Neural cell (in vitro differentiated cells): ENCODE measurements at regions not wholly inside any gene's neighbourhood (a gene's known extent, or its start where the extent isn't known, plus 50 kb on each side); places are given as distances from the start of the nearest gene placed in this dataset.

Experiments
- H2AFZ ChIP-seq: fragments of 200-600, 300-800 bp; sonication (generic), shearing (Covaris generic); 2 replicates; pipeline ENCODE4 v1.6.0; 2014; ENCODE audit warnings: low read depth, mild to moderate bottlenecking, antibody characterized with exemption, low read length, moderate library complexity
- H3F3A ChIP-seq: fragments of 200-600 bp; shearing (Covaris generic); 2 replicates; pipeline ENCODE4 v1.6.1; 2016; ENCODE audit warnings: mild to moderate bottlenecking, moderate library complexity, mixed read lengths, antibody characterized with exemption, low read length; ENCODE audit not compliant: insufficient read depth, poor library complexity, severe bottlenecking
- H3K27ac ChIP-seq: fragments of 200-600, 300-800 bp; sonication (generic), shearing (Covaris generic); 2 replicates; pipeline ENCODE4 v1.5.1; 2014; ENCODE audit warnings: mild to moderate bottlenecking, low read length, moderate library complexity
- H3K27me3 ChIP-seq: fragments of 300-800, 200-600 bp; sonication (generic), shearing (Covaris generic); 2 replicates; pipeline ENCODE4 v1.6.0; 2014; ENCODE audit warnings: mild to moderate bottlenecking, low read depth, low read length, moderate library complexity; ENCODE audit not compliant: insufficient read depth
- H3K36me3 ChIP-seq: fragments of 300-800, 200-600 bp; sonication (generic), shearing (Covaris generic); 2 replicates; pipeline ENCODE4 v1.5.1; 2014; ENCODE audit warnings: mild to moderate bottlenecking, antibody characterized with exemption, low read length, moderate library complexity; ENCODE audit not compliant: insufficient read depth
- H3K4me2 ChIP-seq: fragments of 300-800, 200-600 bp; sonication (generic), shearing (Covaris generic); 2 replicates; pipeline ENCODE4 v1.6.0; 2014; ENCODE audit warnings: mild to moderate bottlenecking, low read length
- H3K4me3 ChIP-seq: fragments of 300-800, 200-600 bp; sonication (generic), shearing (Covaris generic); 2 replicates; pipeline ENCODE4 v1.5.1; 2014; ENCODE audit warnings: mild to moderate bottlenecking, low read length, moderate library complexity
- H3K79me2 ChIP-seq: fragments of 200-600 bp; shearing (Covaris generic); replicated peaks from 2 replicates; pipeline ENCODE4 v1.6.0; 2014; ENCODE audit warnings: mild to moderate bottlenecking, low read length, moderate library complexity; ENCODE audit not compliant: insufficient read depth
- H3K9ac ChIP-seq: fragments of 300-800, 200-600 bp; sonication (generic), shearing (Covaris generic); 2 replicates; pipeline ENCODE4 v1.6.1; 2016; ENCODE audit warnings: mild to moderate bottlenecking, low read length, mixed read lengths
- H3K9me2 ChIP-seq: fragments of 200-600 bp; shearing (Covaris generic); 2 replicates; pipeline ENCODE4 v1.6.1; 2016; ENCODE audit warnings: mild to moderate bottlenecking, low read length, mixed read lengths; ENCODE audit not compliant: insufficient read depth
- H3K9me3 ChIP-seq: fragments of 200-600, 300-800 bp; sonication (generic), shearing (Covaris generic); 2 replicates; pipeline ENCODE4 v1.6.1; 2016; ENCODE audit warnings: mild to moderate bottlenecking, mixed run types, low read length, moderate library complexity, mixed read lengths
- H4K20me1 ChIP-seq: fragments of 200-600 bp; shearing (Covaris generic); 2 replicates; pipeline ENCODE4 v1.6.1; 2016; ENCODE audit warnings: mild to moderate bottlenecking, mixed run types; ENCODE audit not compliant: insufficient read depth
- EP300 ChIP-seq: fragments of 450-650 bp; conservative IDR thresholded peaks from 2 replicates; pipeline ENCODE4 v1.6.1; 2014; ENCODE audit warnings: antibody characterized with exemption, mild to moderate bottlenecking, moderate library complexity; ENCODE audit not compliant: poor library complexity, severe bottlenecking
- EZH2 ChIP-seq: fragments of 200-600, 300-800 bp; shearing (Covaris generic), sonication (generic); IDR thresholded peaks from 2 replicates; pipeline ENCODE4 v1.6.1; 2014; ENCODE audit warnings: antibody characterized with exemption, low read length, borderline replicate concordance, mild to moderate bottlenecking; ENCODE audit not compliant: insufficient read depth, poor library complexity, severe bottlenecking
- MXI1 ChIP-seq: fragments of 450-650 bp; conservative IDR thresholded peaks from 2 replicates; pipeline ENCODE4 v1.6.1; 2014; ENCODE audit warnings: antibody characterized with exemption, mild to moderate bottlenecking; ENCODE audit not compliant: poor library complexity, severe bottlenecking
- POLR2AphosphoS5 ChIP-seq: IDR thresholded peaks from 2 replicates; pipeline ENCODE4 v1.6.1; 2012
- RAD21 ChIP-seq: fragments of 450-650 bp; conservative IDR thresholded peaks from 2 replicates; pipeline ENCODE4 v1.6.1; 2014; ENCODE audit warnings: antibody characterized with exemption, mild to moderate bottlenecking, moderate library complexity
- REST ChIP-seq: IDR thresholded peaks from 2 replicates; pipeline ENCODE4 v1.6.1; 2012; ENCODE audit warnings: borderline replicate concordance
- SMC3 ChIP-seq: fragments of 450-650 bp; conservative IDR thresholded peaks from 2 replicates; pipeline ENCODE4 v1.6.1; 2014; ENCODE audit warnings: antibody characterized with exemption, mild to moderate bottlenecking, moderate library complexity; ENCODE audit not compliant: poor library complexity
- TAF1 ChIP-seq: IDR thresholded peaks from 2 replicates; pipeline ENCODE4 v1.6.1; 2012; ENCODE audit warnings: low read depth
- TF ChIP-seq, protein P1 (sequence below): fragments of 450-650 bp; IDR thresholded peaks from 2 replicates; pipeline ENCODE4 v1.5.1; 2014; ENCODE audit warnings: antibody characterized with exemption, mild to moderate bottlenecking, moderate library complexity; ENCODE audit not compliant: poor library complexity, severe bottlenecking

GRCh38 chr20:59435518-59435917 lies 135.1 kb downstream of the EDN3 start:
- Histone ChIP-seq H2AFZ (no peak overlapping the region), H3K4me2 (no peak overlapping the region), H4K20me1 (no peaks in the 10 kb centered on the region), H3K27me3 (no peaks in the 10 kb centered on the region), H3K9ac (no peak overlapping the region), H3K9me3 (no peaks in the 10 kb centered on the region), H3K4me3 (no peak overlapping the region), H3K27ac (no peak overlapping the region), H3K9me2 (no peaks in the 10 kb centered on the region), H3K36me3 (no peaks in the 10 kb centered on the region), H3F3A (no peaks in the 10 kb centered on the region), H3K79me2 (no peaks in the 10 kb centered on the region)
- TF ChIP-seq RAD21 (no peak), EP300 (no peak), SMC3 (no peak), EZH2 (no peak), MXI1 (no peak)
- TF ChIP-seq, protein P1, sequence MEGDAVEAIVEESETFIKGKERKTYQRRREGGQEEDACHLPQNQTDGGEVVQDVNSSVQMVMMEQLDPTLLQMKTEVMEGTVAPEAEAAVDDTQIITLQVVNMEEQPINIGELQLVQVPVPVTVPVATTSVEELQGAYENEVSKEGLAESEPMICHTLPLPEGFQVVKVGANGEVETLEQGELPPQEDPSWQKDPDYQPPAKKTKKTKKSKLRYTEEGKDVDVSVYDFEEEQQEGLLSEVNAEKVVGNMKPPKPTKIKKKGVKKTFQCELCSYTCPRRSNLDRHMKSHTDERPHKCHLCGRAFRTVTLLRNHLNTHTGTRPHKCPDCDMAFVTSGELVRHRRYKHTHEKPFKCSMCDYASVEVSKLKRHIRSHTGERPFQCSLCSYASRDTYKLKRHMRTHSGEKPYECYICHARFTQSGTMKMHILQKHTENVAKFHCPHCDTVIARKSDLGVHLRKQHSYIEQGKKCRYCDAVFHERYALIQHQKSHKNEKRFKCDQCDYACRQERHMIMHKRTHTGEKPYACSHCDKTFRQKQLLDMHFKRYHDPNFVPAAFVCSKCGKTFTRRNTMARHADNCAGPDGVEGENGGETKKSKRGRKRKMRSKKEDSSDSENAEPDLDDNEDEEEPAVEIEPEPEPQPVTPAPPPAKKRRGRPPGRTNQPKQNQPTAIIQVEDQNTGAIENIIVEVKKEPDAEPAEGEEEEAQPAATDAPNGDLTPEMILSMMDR, result no peak

GRCh38 chr20:59437601-59438031 lies 137.2 kb downstream of the EDN3 start:
- no peaks in the 10 kb centered on the region for H3K27me3 ChIP-seq
- H3K4me3 ChIP-seq, result no peak overlapping the region
- no peak overlapping the region for H2AFZ ChIP-seq
- H3K79me2 ChIP-seq, result no peaks in the 10 kb centered on the region
- no peak overlapping the region for H3K4me2 ChIP-seq
- H3K9me3 ChIP-seq, result no peaks in the 10 kb centered on the region
- no peaks in the 10 kb centered on the region for H3K9me2 ChIP-seq
- no peak for TF ChIP-seq RAD21
- no peak for TF ChIP-seq REST
- TF ChIP-seq POLR2AphosphoS5, result no peak
- TF ChIP-seq, protein P1, result no peak
- no peak for TF ChIP-seq SMC3
- TF ChIP-seq EP300, result no peak
- no peak for TF ChIP-seq EZH2
- TF ChIP-seq MXI1, result no peak
- no peak for TF ChIP-seq TAF1
- no peaks in the 10 kb centered on the region for H3K36me3 ChIP-seq
- H3F3A ChIP-seq, result no peaks in the 10 kb centered on the region
- no peak overlapping the region for H3K9ac ChIP-seq
- H3K27ac ChIP-seq, result no peak overlapping the region
- no peaks in the 10 kb centered on the region for H4K20me1 ChIP-seq
